Activated CD4-positive, alpha-beta memory T cell treated with anti-CD3 and anti-CD28 coated beads, Interleukin-2, amount 10 ng/mL, durations not matched to agents 7 days and 5 days (primary cell): ENCODE measurements at regions not wholly inside any gene's neighbourhood (a gene's known extent, or its start where the extent isn't known, plus 50 kb on each side); places are given as distances from the start of the nearest gene placed in this dataset.

Experiments
- CTCF ChIA-PET: fragments of 350-600 bp; sonication (Branson Sonifier 250); formaldehyde crosslinking; loops from one replicate; lab custom pipeline; 2021; ENCODE audit warnings: antibody characterized with exemption, inconsistent platforms; lab: Charles Lee
- POLR2A ChIA-PET: fragments of 350-600 bp; sonication (Branson Sonifier 250); formaldehyde crosslinking; loops from one replicate; lab custom pipeline; 2021; ENCODE audit warnings: antibody characterized with exemption; lab: Charles Lee
- DNase-seq: peaks from one replicate; pipeline ENCODE4 v3.0.0-alpha.2; 2020
- H3K27ac Mint-ChIP-seq: one replicate; pipeline ENCODE4 v1.8.0; 2021; ENCODE audit warnings: mild to moderate bottlenecking, mixed read lengths
- H3K27me3 Mint-ChIP-seq: one replicate; pipeline ENCODE4 v1.8.0; 2021; ENCODE audit warnings: mixed read lengths
- H3K36me3 Mint-ChIP-seq: one replicate; pipeline ENCODE4 v1.8.0; 2021; ENCODE audit warnings: low read depth, mixed read lengths
- H3K4me1 Mint-ChIP-seq: one replicate; pipeline ENCODE4 v1.8.0; 2021; ENCODE audit warnings: mixed read lengths
- H3K4me3 Mint-ChIP-seq: one replicate; pipeline ENCODE4 v1.8.0; 2021; ENCODE audit warnings: mild to moderate bottlenecking, mixed read lengths
- H3K9me3 Mint-ChIP-seq: one replicate; pipeline ENCODE4 v1.8.0; 2021; ENCODE audit warnings: mixed read lengths

GRCh38 chr13:83940742-83941141 is 58.5 kb upstream of the SLITRK1 start:
- H3K36me3 Mint-ChIP-seq, result no peaks in the 10 kb centered on the region
- no peak overlapping the region for H3K4me3 Mint-ChIP-seq
- POLR2A ChIA-PET, result no interaction called here
- DNase-seq, result no peak
- no peak overlapping the region for H3K27ac Mint-ChIP-seq
- CTCF ChIA-PET, result interaction anchor here (0.5 kb wide), 1 partner anchor 17 kb away, joined by 3 read pairs; no protein-coding TSS in a partner anchor
- H3K4me1 Mint-ChIP-seq, result no peaks in the 10 kb centered on the region
- no peaks in the 10 kb centered on the region for H3K9me3 Mint-ChIP-seq
- H3K27me3 Mint-ChIP-seq, result no peaks in the 10 kb centered on the region

- H3K4me1 Mint-ChIP-seq, result no peaks in the 10 kb centered on the region
- ChIA-PET CTCF (no interaction called here), POLR2A (no interaction called here)
- no peaks in the 10 kb centered on the region for H3K9me3 Mint-ChIP-seq
- no peak overlapping the region for H3K4me3 Mint-ChIP-seq
- no peaks in the 10 kb centered on the region for H3K36me3 Mint-ChIP-seq
- no peak for DNase-seq
- H3K27ac Mint-ChIP-seq, result no peak overlapping the region
- no peaks in the 10 kb centered on the region for H3K27me3 Mint-ChIP-seq
These were observed 55.3 kb upstream of the SLITRK1 start for GRCh38 chr13:83937579-83937978.

DNA sequence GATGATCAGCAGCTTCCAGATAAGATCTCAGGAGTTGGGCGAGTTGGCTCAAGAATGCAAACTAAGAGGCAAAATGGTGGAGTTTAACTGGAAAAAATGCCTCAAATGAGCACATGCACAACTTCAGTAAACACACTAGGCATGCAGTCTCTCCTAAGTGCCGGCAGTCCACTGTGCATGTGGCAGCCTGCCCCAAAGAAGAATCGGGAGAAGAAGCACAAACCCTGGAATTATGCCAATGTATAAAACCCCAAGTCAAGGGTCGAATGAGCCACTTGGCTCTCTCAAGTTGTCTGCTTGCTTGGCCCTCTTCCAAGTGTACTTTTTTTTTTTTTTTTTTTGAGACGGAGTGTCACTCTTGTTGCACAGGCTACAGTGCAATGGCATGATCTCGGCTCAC is 53.3 kb upstream of the SLITRK1 start:
- no peaks in the 10 kb centered on the region for H3K4me1 Mint-ChIP-seq
- no peak overlapping the region for H3K4me3 Mint-ChIP-seq
- no peaks in the 10 kb centered on the region for H3K9me3 Mint-ChIP-seq
- no peaks in the 10 kb centered on the region for H3K27me3 Mint-ChIP-seq
- ChIA-PET CTCF (no interaction called here), POLR2A (no interaction called here)
- DNase-seq, result no peak
- no peaks in the 10 kb centered on the region for H3K36me3 Mint-ChIP-seq
- no peak overlapping the region for H3K27ac Mint-ChIP-seq
